22Rv1 (cell line): ENCODE measurements at regions not wholly inside any gene's neighbourhood (a gene's known extent, or its start where the extent isn't known, plus 50 kb on each side); places are given as distances from the start of the nearest gene placed in this dataset.

Experiments used
- ZFX ChIP-seq: fragments of 450-650 bp; IDR thresholded peaks from 2 replicates; pipeline ENCODE4 v1.6.1; 2017; ENCODE audit warnings: antibody characterized with exemption, borderline replicate concordance
- TF ChIP-seq, protein P1 (sequence below): fragments of 450-650 bp; IDR thresholded peaks from 2 replicates; pipeline ENCODE4 v1.5.1; 2017; ENCODE audit warnings: mild to moderate bottlenecking

DNA sequence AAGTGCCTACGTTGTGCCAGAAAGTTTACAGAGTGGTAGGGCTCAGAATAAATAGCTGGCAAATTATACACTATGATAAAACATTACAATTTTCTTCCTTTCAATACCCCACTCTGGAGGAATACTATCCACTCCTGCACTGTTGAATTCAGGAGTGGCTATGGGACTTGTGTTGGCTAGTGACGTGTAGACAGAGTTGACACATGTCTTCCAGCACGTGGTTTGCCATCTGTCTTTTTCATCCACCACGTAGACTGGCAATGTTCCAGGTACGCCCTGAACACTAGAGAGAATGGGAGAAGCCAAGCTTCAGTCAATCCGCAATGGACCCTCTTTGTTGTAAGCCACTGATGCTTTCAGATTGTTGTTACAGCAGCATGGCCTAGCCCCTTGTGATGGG, 168.8 kb upstream of the RBPJ start:
- TF ChIP-seq, protein P1, sequence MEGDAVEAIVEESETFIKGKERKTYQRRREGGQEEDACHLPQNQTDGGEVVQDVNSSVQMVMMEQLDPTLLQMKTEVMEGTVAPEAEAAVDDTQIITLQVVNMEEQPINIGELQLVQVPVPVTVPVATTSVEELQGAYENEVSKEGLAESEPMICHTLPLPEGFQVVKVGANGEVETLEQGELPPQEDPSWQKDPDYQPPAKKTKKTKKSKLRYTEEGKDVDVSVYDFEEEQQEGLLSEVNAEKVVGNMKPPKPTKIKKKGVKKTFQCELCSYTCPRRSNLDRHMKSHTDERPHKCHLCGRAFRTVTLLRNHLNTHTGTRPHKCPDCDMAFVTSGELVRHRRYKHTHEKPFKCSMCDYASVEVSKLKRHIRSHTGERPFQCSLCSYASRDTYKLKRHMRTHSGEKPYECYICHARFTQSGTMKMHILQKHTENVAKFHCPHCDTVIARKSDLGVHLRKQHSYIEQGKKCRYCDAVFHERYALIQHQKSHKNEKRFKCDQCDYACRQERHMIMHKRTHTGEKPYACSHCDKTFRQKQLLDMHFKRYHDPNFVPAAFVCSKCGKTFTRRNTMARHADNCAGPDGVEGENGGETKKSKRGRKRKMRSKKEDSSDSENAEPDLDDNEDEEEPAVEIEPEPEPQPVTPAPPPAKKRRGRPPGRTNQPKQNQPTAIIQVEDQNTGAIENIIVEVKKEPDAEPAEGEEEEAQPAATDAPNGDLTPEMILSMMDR: no peak
- no peak for TF ChIP-seq ZFX
